Upper lobe of left lung (tissue), 6 donors: ENCODE measurements at regions not wholly inside any gene's neighbourhood (a gene's known extent, or its start where the extent isn't known, plus 50 kb on each side); places are given as distances from the start of the nearest gene placed in this dataset.

Experiments used
- ATAC-seq, 2 donors: fragments of 200-7000 bp; cut with Tn5 transposase; one replicate each; pipeline ENCODE4 v1.9.1; 2022; ENCODE audit warnings: mild to moderate bottlenecking in 2 of 2, moderate library complexity in 2 of 2; ENCODE audit not compliant: low FRiP score in 2 of 2
- DNase-seq, 2 donors: peaks; one replicate each; pipeline ENCODE4 v3.0.0-alpha.2; 2019 to 2020
- H3K27ac ChIP-seq, 4 donors: fragments of 200-600 bp; sonication (generic); one replicate each; pipeline ENCODE4 v1.5.1; 2016 to 2019
- H3K27me3 ChIP-seq, 4 donors: fragments of 200-600 bp; sonication (generic); one replicate each; pipeline ENCODE4 v1.5.1; 2017 to 2019
- H3K36me3 ChIP-seq, 4 donors: fragments of 200-600 bp; sonication (generic); one replicate each; pipeline ENCODE4 v1.5.1; 2016 to 2019
- H3K4me1 ChIP-seq, 4 donors: fragments of 200-600 bp; sonication (generic); one replicate each; pipeline ENCODE4 v1.5.1; 2018 to 2019
- H3K4me3 ChIP-seq, 4 donors: fragments of 200-600 bp; sonication (generic); one replicate each; pipeline ENCODE4 v1.5.1; 2017 to 2019; ENCODE audit warnings: mild to moderate bottlenecking in 2 of 4, moderate library complexity in 1 of 4
- H3K9me3 ChIP-seq, 4 donors: fragments of 200-600 bp; sonication (generic); one replicate each; pipeline ENCODE4 v1.5.1; 2018 to 2019
- EP300 ChIP-seq, 4 donors: sonication (generic); formaldehyde crosslinking; IDR thresholded peaks; one replicate each; pipeline ENCODE4 v1.5.1; 2017; ENCODE audit warnings: antibody characterized with exemption in 4 of 4, control low read depth in 2 of 4
- POLR2A ChIP-seq, 4 donors: fragments of 450-650 bp; IDR thresholded peaks; one replicate each; pipeline ENCODE4 v1.5.1; 2016 to 2017; ENCODE audit warnings: antibody characterized with exemption in 4 of 4, mild to moderate bottlenecking in 2 of 4
- POLR2AphosphoS5 ChIP-seq, 2 donors: sonication (generic); formaldehyde crosslinking; IDR thresholded peaks; one replicate each; pipeline ENCODE4 v1.5.1; 2017; ENCODE audit warnings: antibody characterized with exemption in 2 of 2
- WGBS, 2 donors: methylation state at CpG; one replicate each; pipeline ENCODE4 v1.1.5; 2017 to 2018; 5-methylcytosine and 5-hydroxymethylcytosine counted together
- TF ChIP-seq, protein P1 (sequence below), 6 experiments: fragments of 450-650 bp in 4 of 6; fragments of 200-600 bp in 2 of 6; sonication (generic) in 2 of 6; IDR thresholded peaks; one replicate each; pipeline ENCODE4 v1.5.1; 2016 to 2019; ENCODE audit warnings: antibody characterized with exemption in 6 of 6
- donor health status: DM: no; HTN: no; CAD: no; lungs with moderate emphysema.
- donor health status: DM: no; HTN: yes; CAD: no; lungs with severe emphysema.

GRCh38 chr1:47696737-47697441 is 259.0 kb downstream of the FOXD2 start:
- H3K36me3 ChIP-seq = no peaks in the 10 kb centered on the region
- ATAC-seq = peak; percentile 54 to 86
- TF ChIP-seq, protein P1, sequence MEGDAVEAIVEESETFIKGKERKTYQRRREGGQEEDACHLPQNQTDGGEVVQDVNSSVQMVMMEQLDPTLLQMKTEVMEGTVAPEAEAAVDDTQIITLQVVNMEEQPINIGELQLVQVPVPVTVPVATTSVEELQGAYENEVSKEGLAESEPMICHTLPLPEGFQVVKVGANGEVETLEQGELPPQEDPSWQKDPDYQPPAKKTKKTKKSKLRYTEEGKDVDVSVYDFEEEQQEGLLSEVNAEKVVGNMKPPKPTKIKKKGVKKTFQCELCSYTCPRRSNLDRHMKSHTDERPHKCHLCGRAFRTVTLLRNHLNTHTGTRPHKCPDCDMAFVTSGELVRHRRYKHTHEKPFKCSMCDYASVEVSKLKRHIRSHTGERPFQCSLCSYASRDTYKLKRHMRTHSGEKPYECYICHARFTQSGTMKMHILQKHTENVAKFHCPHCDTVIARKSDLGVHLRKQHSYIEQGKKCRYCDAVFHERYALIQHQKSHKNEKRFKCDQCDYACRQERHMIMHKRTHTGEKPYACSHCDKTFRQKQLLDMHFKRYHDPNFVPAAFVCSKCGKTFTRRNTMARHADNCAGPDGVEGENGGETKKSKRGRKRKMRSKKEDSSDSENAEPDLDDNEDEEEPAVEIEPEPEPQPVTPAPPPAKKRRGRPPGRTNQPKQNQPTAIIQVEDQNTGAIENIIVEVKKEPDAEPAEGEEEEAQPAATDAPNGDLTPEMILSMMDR (IDR thresholded peaks at IDR 0.05) = no peak
- TF ChIP-seq POLR2AphosphoS5 (IDR thresholded peaks at IDR 0.05) (peak; percentile 43 to 68), POLR2A (IDR thresholded peaks at IDR 0.05) (no peak), EP300 (IDR thresholded peaks at IDR 0.05) (peak in 1 of 4 donors; percentile 89)

GRCh38 chr1:47697616-47698335 is 259.9 kb downstream of the FOXD2 start:
- DNase-seq (no peak), ATAC-seq (no peak)
- peaks cover 0 to 6% (median 2%) of the 10 kb centered on the region in 4 donors for H3K4me1 ChIP-seq
- no peak overlapping the region for H3K4me3 ChIP-seq
- WGBS, 2 donors = 86 to 90% methylated on average over 7 of the region's 7 CpGs
- H3K36me3 ChIP-seq = no peaks in the 10 kb centered on the region
- TF ChIP-seq, protein P1 (IDR thresholded peaks at IDR 0.05) = no peak
- TF ChIP-seq EP300 (IDR thresholded peaks at IDR 0.05) (no peak), POLR2AphosphoS5 (IDR thresholded peaks at IDR 0.05) (no peak), POLR2A (IDR thresholded peaks at IDR 0.05) (no peak)
- H3K27ac ChIP-seq = no peak overlapping the region
- no peaks in the 10 kb centered on the region for H3K9me3 ChIP-seq
- H3K27me3 ChIP-seq = no peaks in the 10 kb centered on the region

More at GRCh38 chr1:47696737-47697441, 259.0 kb downstream of the FOXD2 start:
- peaks cover 0 to 6% (median 2%) of the 10 kb centered on the region in 4 donors for H3K4me1 ChIP-seq
- H3K27me3 ChIP-seq = no peaks in the 10 kb centered on the region
- 79 to 84% methylated on average over 6 of the region's 6 CpGs for WGBS, 2 donors
- DNase-seq = peak in 1 of 2 donors; percentile 90
- H3K4me3 ChIP-seq = no peak overlapping the region
- H3K27ac ChIP-seq = peak overlapping the region in 1 of 4 donors; percentile 30
- no peaks in the 10 kb centered on the region for H3K9me3 ChIP-seq

- DNase-seq (no peak), ATAC-seq (no peak)
- Histone ChIP-seq H3K36me3 (no peaks in the 10 kb centered on the region), H3K27ac (no peak overlapping the region), H3K27me3 (no peaks in the 10 kb centered on the region), H3K9me3 (no peaks in the 10 kb centered on the region), H3K4me3 (no peak overlapping the region), H3K4me1 (peaks cover 0 to 6% (median 2%) of the 10 kb centered on the region in 4 donors)
- WGBS, 2 donors = 76 to 83% methylated on average over 5 of the region's 5 CpGs
- TF ChIP-seq POLR2AphosphoS5 (IDR thresholded peaks at IDR 0.05) = no peak
- no peak for TF ChIP-seq EP300 (IDR thresholded peaks at IDR 0.05)
- TF ChIP-seq, protein P1 (IDR thresholded peaks at IDR 0.05) = no peak
Measured at GRCh38 chr1:47699492-47700235, 261.8 kb downstream of the FOXD2 start.

GRCh38 chr1:47701283-47701682 is 263.4 kb downstream of the FOXD2 start:
- no peak overlapping the region for H3K4me3 ChIP-seq
- H3K27me3 ChIP-seq = no peaks in the 10 kb centered on the region
- TF ChIP-seq POLR2A (IDR thresholded peaks at IDR 0.05) (no peak), EP300 (IDR thresholded peaks at IDR 0.05) (no peak), POLR2AphosphoS5 (IDR thresholded peaks at IDR 0.05) (no peak)
- TF ChIP-seq, protein P1 (IDR thresholded peaks at IDR 0.05) = no peak
- no peaks in the 10 kb centered on the region for H3K9me3 ChIP-seq
- ATAC-seq = no peak
- no peak for DNase-seq
- WGBS, 2 donors = 89 to 96% methylated on average over 2 of the region's 2 CpGs
- H3K36me3 ChIP-seq = no peaks in the 10 kb centered on the region
- no peak overlapping the region for H3K27ac ChIP-seq
- H3K4me1 ChIP-seq = peaks cover 0 to 11% (median 2%) of the 10 kb centered on the region in 4 donors
